SK-N-SH treated with all-trans-retinoic acid at 6 μM for 48 hours (cell line): ENCODE measurements at regions not wholly inside any gene's neighbourhood (a gene's known extent, or its start where the extent isn't known, plus 50 kb on each side); places are given as distances from the start of the nearest gene placed in this dataset.

ENCODE experiments used
- ATAC-seq: fragments of 200-7000 bp; cut with Tn5 transposase; 3 replicates; pipeline ENCODE4 v1.9.1; 2020; ENCODE audit warnings: mild to moderate bottlenecking, moderate library complexity
- ARNTL ChIP-seq: fragments of 450-650 bp; formaldehyde crosslinking; IDR thresholded peaks from 2 replicates; pipeline ENCODE4 v1.5.0; 2020; ENCODE audit warnings: low read depth, mild to moderate bottlenecking, moderate library complexity, borderline replicate concordance
- BACH2 ChIP-seq: fragments of 250-450 bp; sonication (Bioruptor Pico); IDR thresholded peaks from 2 replicates; pipeline ENCODE4 v1.9.0; 2021; ENCODE audit warnings: mild to moderate bottlenecking, borderline replicate concordance
- CSDC2 ChIP-seq: fragments of 250-450 bp; sonication (Bioruptor Pico); IDR thresholded peaks from 2 replicates; pipeline ENCODE4 v1.5.0; 2020; ENCODE audit warnings: mild to moderate bottlenecking, moderate library complexity
- CSRNP3 ChIP-seq: fragments of 250-450 bp; sonication (Bioruptor Pico); IDR thresholded peaks from 2 replicates; pipeline ENCODE4 v1.5.1; 2021; ENCODE audit warnings: mild to moderate bottlenecking, moderate library complexity
- GLIS3 ChIP-seq: fragments of 250-450 bp; sonication (Bioruptor Pico); IDR thresholded peaks from 2 replicates; pipeline ENCODE4 v1.5.0; 2020; ENCODE audit warnings: mild to moderate bottlenecking, moderate library complexity
- ISL1 ChIP-seq: fragments of 250-450 bp; sonication (Bioruptor Pico); IDR thresholded peaks from 2 replicates; pipeline ENCODE4 v2.1.2; 2022; ENCODE audit warnings: mild to moderate bottlenecking, moderate library complexity
- OSR1 ChIP-seq: fragments of 250-450 bp; sonication (Bioruptor Pico); IDR thresholded peaks from 2 replicates; pipeline ENCODE4 v1.8.0; 2022; ENCODE audit warnings: moderate library complexity, mild to moderate bottlenecking, inconsistent platforms
- PATZ1 ChIP-seq: fragments of 250-450 bp; sonication (Bioruptor Pico); IDR thresholded peaks from 2 replicates; pipeline ENCODE4 v1.8.0; 2020; ENCODE audit warnings: mild to moderate bottlenecking, moderate library complexity, borderline replicate concordance
- POU6F1 ChIP-seq: fragments of 250-450 bp; sonication (Bioruptor Pico); IDR thresholded peaks from 2 replicates; pipeline ENCODE4 v1.8.0; 2021; ENCODE audit warnings: low read depth, mild to moderate bottlenecking, moderate library complexity, borderline replicate concordance
- PPARA ChIP-seq: fragments of 250-450 bp; sonication (Bioruptor Pico); IDR thresholded peaks from 2 replicates; pipeline ENCODE4 v1.5.0; 2020; ENCODE audit warnings: mild to moderate bottlenecking, borderline replicate concordance
- RARB ChIP-seq: fragments of 250-450 bp; sonication (Bioruptor Pico); IDR thresholded peaks from 2 replicates; pipeline ENCODE4 v1.8.0; 2021; ENCODE audit warnings: mild to moderate bottlenecking, moderate library complexity
- TOX ChIP-seq: fragments of 250-450 bp; sonication (Bioruptor Pico); IDR thresholded peaks from 2 replicates; pipeline ENCODE4 v1.8.0; 2021; ENCODE audit warnings: mild to moderate bottlenecking, moderate library complexity, borderline replicate concordance
- ZC3H10 ChIP-seq: fragments of 250-450 bp; sonication (Bioruptor Pico); IDR thresholded peaks from 2 replicates; pipeline ENCODE4 v1.5.1; 2021; ENCODE audit warnings: mild to moderate bottlenecking, moderate library complexity
- ZFP30 ChIP-seq: fragments of 450-650 bp; formaldehyde crosslinking; IDR thresholded peaks from 2 replicates; pipeline ENCODE4 v1.5.0; 2022; ENCODE audit warnings: mild to moderate bottlenecking, moderate library complexity
- ZNF70 ChIP-seq: fragments of 450-650 bp; formaldehyde crosslinking; IDR thresholded peaks from 2 replicates; pipeline ENCODE4 v1.5.0; 2020; ENCODE audit warnings: mild to moderate bottlenecking, moderate library complexity
- ZNF8 ChIP-seq: fragments of 450-650 bp; formaldehyde crosslinking; IDR thresholded peaks from 2 replicates; pipeline ENCODE4 v1.5.0; 2020; ENCODE audit warnings: mild to moderate bottlenecking, moderate library complexity
- TF ChIP-seq, protein P1 (sequence below): fragments of 250-450 bp; sonication (Bioruptor Pico); IDR thresholded peaks from 2 replicates; pipeline ENCODE4 v1.5.0; 2020; ENCODE audit warnings: mild to moderate bottlenecking, moderate library complexity
- TF ChIP-seq, protein P2 (sequence below): fragments of 250-450 bp; sonication (Bioruptor Pico); IDR thresholded peaks from 2 replicates; pipeline ENCODE4 v1.5.1; 2020; ENCODE audit warnings: low read depth, mild to moderate bottlenecking, moderate library complexity

GRCh38 chr5:66511491-66511890, 84.7 kb upstream of the MAST4 start:
- ATAC-seq = no peak
- no peak for TF ChIP-seq TOX (CRISPR knock-in tag)
- TF ChIP-seq BACH2 (CRISPR knock-in tag) = no peak
- TF ChIP-seq RARB = no peak
- TF ChIP-seq, protein P1, sequence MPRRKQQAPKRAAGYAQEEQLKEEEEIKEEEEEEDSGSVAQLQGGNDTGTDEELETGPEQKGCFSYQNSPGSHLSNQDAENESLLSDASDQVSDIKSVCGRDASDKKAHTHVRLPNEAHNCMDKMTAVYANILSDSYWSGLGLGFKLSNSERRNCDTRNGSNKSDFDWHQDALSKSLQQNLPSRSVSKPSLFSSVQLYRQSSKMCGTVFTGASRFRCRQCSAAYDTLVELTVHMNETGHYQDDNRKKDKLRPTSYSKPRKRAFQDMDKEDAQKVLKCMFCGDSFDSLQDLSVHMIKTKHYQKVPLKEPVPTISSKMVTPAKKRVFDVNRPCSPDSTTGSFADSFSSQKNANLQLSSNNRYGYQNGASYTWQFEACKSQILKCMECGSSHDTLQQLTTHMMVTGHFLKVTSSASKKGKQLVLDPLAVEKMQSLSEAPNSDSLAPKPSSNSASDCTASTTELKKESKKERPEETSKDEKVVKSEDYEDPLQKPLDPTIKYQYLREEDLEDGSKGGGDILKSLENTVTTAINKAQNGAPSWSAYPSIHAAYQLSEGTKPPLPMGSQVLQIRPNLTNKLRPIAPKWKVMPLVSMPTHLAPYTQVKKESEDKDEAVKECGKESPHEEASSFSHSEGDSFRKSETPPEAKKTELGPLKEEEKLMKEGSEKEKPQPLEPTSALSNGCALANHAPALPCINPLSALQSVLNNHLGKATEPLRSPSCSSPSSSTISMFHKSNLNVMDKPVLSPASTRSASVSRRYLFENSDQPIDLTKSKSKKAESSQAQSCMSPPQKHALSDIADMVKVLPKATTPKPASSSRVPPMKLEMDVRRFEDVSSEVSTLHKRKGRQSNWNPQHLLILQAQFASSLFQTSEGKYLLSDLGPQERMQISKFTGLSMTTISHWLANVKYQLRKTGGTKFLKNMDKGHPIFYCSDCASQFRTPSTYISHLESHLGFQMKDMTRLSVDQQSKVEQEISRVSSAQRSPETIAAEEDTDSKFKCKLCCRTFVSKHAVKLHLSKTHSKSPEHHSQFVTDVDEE (CRISPR knock-in tag) = no peak
- TF ChIP-seq POU6F1 (CRISPR knock-in tag) = no peak
- no peak for TF ChIP-seq ZFP30 (CRISPR knock-in tag)
- no peak for TF ChIP-seq ZNF8 (CRISPR knock-in tag)
- TF ChIP-seq ZNF70 = no peak
- TF ChIP-seq ZC3H10 (CRISPR knock-in tag) = no peak
- no peak for TF ChIP-seq ISL1 (CRISPR knock-in tag)

GRCh38 chr5:66513130-66513529, 83.1 kb upstream of the MAST4 start:
- ATAC-seq = no peak
- no peak for TF ChIP-seq ZC3H10 (CRISPR knock-in tag)
- TF ChIP-seq ARNTL = no peak
- TF ChIP-seq GLIS3 = no peak
- TF ChIP-seq ZNF70 = no peak

- ATAC-seq = no peak
- no peak for TF ChIP-seq CSRNP3 (CRISPR knock-in tag)
- TF ChIP-seq RARB = no peak
- TF ChIP-seq, protein P2, sequence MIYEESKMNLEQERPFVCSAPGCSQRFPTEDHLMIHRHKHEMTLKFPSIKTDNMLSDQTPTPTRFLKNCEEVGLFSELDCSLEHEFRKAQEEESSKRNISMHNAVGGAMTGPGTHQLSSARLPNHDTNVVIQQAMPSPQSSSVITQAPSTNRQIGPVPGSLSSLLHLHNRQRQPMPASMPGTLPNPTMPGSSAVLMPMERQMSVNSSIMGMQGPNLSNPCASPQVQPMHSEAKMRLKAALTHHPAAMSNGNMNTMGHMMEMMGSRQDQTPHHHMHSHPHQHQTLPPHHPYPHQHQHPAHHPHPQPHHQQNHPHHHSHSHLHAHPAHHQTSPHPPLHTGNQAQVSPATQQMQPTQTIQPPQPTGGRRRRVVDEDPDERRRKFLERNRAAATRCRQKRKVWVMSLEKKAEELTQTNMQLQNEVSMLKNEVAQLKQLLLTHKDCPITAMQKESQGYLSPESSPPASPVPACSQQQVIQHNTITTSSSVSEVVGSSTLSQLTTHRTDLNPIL = no peak
- no peak for TF ChIP-seq PATZ1
- no peak for TF ChIP-seq ARNTL
- TF ChIP-seq GLIS3 = no peak
These were observed 81.0 kb upstream of the MAST4 start for GRCh38 chr5:66515209-66515608.

GRCh38 chr5:66516550-66516949, 79.6 kb upstream of the MAST4 start:
- no peak for ATAC-seq
- TF ChIP-seq, protein P1 (CRISPR knock-in tag) = no peak
- TF ChIP-seq OSR1 (CRISPR knock-in tag) (no peak), PPARA (no peak), POU6F1 (CRISPR knock-in tag) (no peak), CSDC2 (CRISPR knock-in tag) (no peak)
